B cell (primary cell): ENCODE measurements at regions not wholly inside any gene's neighbourhood (a gene's known extent, or its start where the extent isn't known, plus 50 kb on each side); places are given as distances from the start of the nearest gene placed in this dataset.

Source experiments
- ATAC-seq: fragments of 200-7000 bp; cut with Tn5 transposase; one replicate; pipeline ENCODE4 v1.10.0; 2021; ENCODE audit warnings: low read depth, mild to moderate bottlenecking, moderate number of reproducible peaks, moderate library complexity
- CTCF ChIA-PET: fragments of 350-600 bp; sonication (Branson Sonifier 250); formaldehyde crosslinking; loops from one replicate; lab custom pipeline; 2021; ENCODE audit warnings: antibody characterized with exemption, inconsistent platforms; lab: Charles Lee
- POLR2A ChIA-PET: fragments of 350-600 bp; sonication (Branson Sonifier 250); formaldehyde crosslinking; loops from one replicate; lab custom pipeline; 2021; ENCODE audit warnings: antibody characterized with exemption; lab: Charles Lee
- DNase-seq: peaks from one replicate; pipeline ENCODE4 v3.0.0; 2013
- H2AFZ ChIP-seq: 2 replicates; pipeline ENCODE4 v1.6.1; 2012; ENCODE audit warnings: mild to moderate bottlenecking, low read depth, low read length; ENCODE audit not compliant: insufficient read depth, poor library complexity, severe bottlenecking
- H3K27ac ChIP-seq, 2 donors: 1 replicate in 1 of 2; 2 replicates in 1 of 2; pipeline ENCODE4 v1.5.1; 2012 to 2013; ENCODE audit warnings: low read length in 2 of 2, mild to moderate bottlenecking in 2 of 2, moderate library complexity in 1 of 2
- H3K27me3 ChIP-seq, 4 experiments: fragments of 200-600 bp in 1 of 4; sonication (generic) in 1 of 4; replicated peaks in 1 of 4; 1 replicate in 2 of 4; 2 replicates in 2 of 4; pipeline versions ENCODE4 v1.6.1 to v1.7.0; 2013 to 2016; ENCODE audit warnings: low read length in 3 of 4, mild to moderate bottlenecking in 2 of 4, mixed read lengths in 1 of 4, moderate library complexity in 1 of 4; ENCODE audit not compliant: insufficient read depth in 4 of 4, control insufficient read depth in 3 of 4; ENCODE audit errors: control extremely low read depth in 1 of 4
- H3K36me3 ChIP-seq, 2 experiments: replicated peaks in 1 of 2; 1 replicate in 1 of 2; 2 replicates in 1 of 2; pipeline versions ENCODE4 v1.6.1 to v1.7.1; 2013; ENCODE audit warnings: low read length in 1 of 2; ENCODE audit not compliant: insufficient read depth in 2 of 2, control insufficient read depth in 1 of 2; ENCODE audit errors: control extremely low read depth in 1 of 2, extremely low read depth in 1 of 2
- H3K4me1 ChIP-seq, 2 donors: fragments of 200-600 bp in 1 of 2; sonication (generic) in 1 of 2; 1 replicate in 1 of 2; 2 replicates in 1 of 2; pipeline versions ENCODE4 v1.5.1 to v1.6.1; 2013 to 2017; ENCODE audit warnings: low read length in 2 of 2; ENCODE audit not compliant: control insufficient read depth in 2 of 2, insufficient read depth in 2 of 2
- H3K4me2 ChIP-seq: replicated peaks from 2 replicates; pipeline ENCODE3; 2012; ENCODE audit warnings: mild to moderate bottlenecking, low read depth, low read length; ENCODE audit not compliant: poor library complexity, severe bottlenecking
- H3K4me3 ChIP-seq, 5 experiments: fragments of 200-600 bp in 1 of 5; sonication (generic) in 1 of 5; 1 replicate in 3 of 5; 2 replicates in 2 of 5; pipeline versions ENCODE4 v1.5.1 to v1.7.0; 2011 to 2016; ENCODE audit warnings: low read length in 4 of 5, mild to moderate bottlenecking in 4 of 5, low read depth in 2 of 5, control low read depth in 1 of 5, moderate library complexity in 1 of 5; ENCODE audit not compliant: insufficient read depth in 1 of 5; ENCODE audit errors: control extremely low read depth in 1 of 5, extremely low read depth in 1 of 5
- H3K79me2 ChIP-seq: fragments of 200-600 bp; sonication (generic); one replicate; pipeline ENCODE4 v1.6.0; 2016; ENCODE audit warnings: low read length; ENCODE audit not compliant: control insufficient read depth, insufficient read depth
- H3K9ac ChIP-seq: fragments of 200-600 bp; sonication (generic); 2 replicates; pipeline ENCODE4 v1.6.1; 2017; ENCODE audit warnings: mild to moderate bottlenecking, low read length, moderate library complexity
- H3K9me3 ChIP-seq, 3 donors: one replicate each; pipeline versions ENCODE4 v1.6.1 to v1.7.1; 2013; ENCODE audit warnings: low read length in 2 of 3; ENCODE audit not compliant: control insufficient read depth in 2 of 3, insufficient read depth in 1 of 3; ENCODE audit errors: control extremely low read depth in 1 of 3
- H4K20me1 ChIP-seq: 2 replicates; pipeline ENCODE4 v1.6.0; 2012; ENCODE audit warnings: mild to moderate bottlenecking, low read length; ENCODE audit not compliant: insufficient read depth, control insufficient read depth, poor library complexity, severe bottlenecking
- H3K27ac Mint-ChIP-seq: one replicate; pipeline ENCODE4 v1.8.0; 2021; ENCODE audit warnings: mixed read lengths
- H3K27me3 Mint-ChIP-seq: one replicate; pipeline ENCODE4 v1.8.0; 2021; ENCODE audit warnings: mixed read lengths
- H3K4me1 Mint-ChIP-seq: one replicate; pipeline ENCODE4 v1.8.0; 2021; ENCODE audit warnings: mixed read lengths
- H3K4me3 Mint-ChIP-seq: one replicate; pipeline ENCODE4 v1.8.0; 2021; ENCODE audit warnings: mixed read lengths
- H3K9me3 Mint-ChIP-seq: one replicate; pipeline ENCODE4 v1.8.0; 2022; ENCODE audit warnings: mixed read lengths; ENCODE audit not compliant: insufficient read depth
- EZH2 ChIP-seq: IDR thresholded peaks from 2 replicates; pipeline ENCODE4 v1.6.1; 2012; ENCODE audit warnings: borderline replicate concordance, low read depth, mild to moderate bottlenecking, moderate library complexity, low read length; ENCODE audit not compliant: insufficient read depth, poor library complexity, severe bottlenecking
- WGBS: methylation state at CpG from one replicate; pipeline ENCODE4 v1.1.5; 2013; ENCODE audit warnings: missing lambda C conversion rate; ENCODE audit not compliant: insufficient coverage; 5-methylcytosine and 5-hydroxymethylcytosine counted together
- intact Hi-C: fragments of 100-400 bp; cut with micrococcal nuclease; formaldehyde crosslinking; loops from one replicate; pipeline ENCODE4 v1.10.0; 2022
- TF ChIP-seq, protein P1 (sequence below): fragments of 200-600 bp; IDR thresholded peaks from one replicate; pipeline ENCODE4 v1.8.0; 2022; ENCODE audit warnings: antibody characterized with exemption, mild to moderate bottlenecking

DNA sequence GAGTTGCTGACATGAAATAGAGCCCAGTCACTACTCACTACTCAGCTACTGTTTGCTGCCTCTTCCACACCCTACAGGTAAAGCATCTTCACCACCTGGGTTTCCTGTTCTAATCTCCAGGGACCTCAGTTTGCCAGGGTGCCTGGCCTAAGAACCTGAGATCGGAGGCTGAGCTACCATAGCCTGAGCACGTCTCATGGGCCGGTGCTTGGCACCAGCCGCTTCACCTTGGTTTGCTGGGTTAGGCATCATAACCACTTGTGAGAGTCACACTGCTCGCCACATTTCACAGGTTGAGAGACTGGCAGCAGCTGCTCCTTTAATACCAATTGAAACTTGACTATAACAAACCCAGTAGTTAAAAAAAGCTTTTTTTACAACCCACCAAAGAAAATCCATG, 75.1 kb downstream of the EMX2 start:
- no peaks in the 10 kb centered on the region for H3K9me3 Mint-ChIP-seq
- no peak overlapping the region for H3K4me2 ChIP-seq
- ChIA-PET CTCF (no interaction called here), POLR2A (no interaction called here)
- no peak overlapping the region for H3K27ac Mint-ChIP-seq
- ATAC-seq: no peak
- TF ChIP-seq, protein P1, sequence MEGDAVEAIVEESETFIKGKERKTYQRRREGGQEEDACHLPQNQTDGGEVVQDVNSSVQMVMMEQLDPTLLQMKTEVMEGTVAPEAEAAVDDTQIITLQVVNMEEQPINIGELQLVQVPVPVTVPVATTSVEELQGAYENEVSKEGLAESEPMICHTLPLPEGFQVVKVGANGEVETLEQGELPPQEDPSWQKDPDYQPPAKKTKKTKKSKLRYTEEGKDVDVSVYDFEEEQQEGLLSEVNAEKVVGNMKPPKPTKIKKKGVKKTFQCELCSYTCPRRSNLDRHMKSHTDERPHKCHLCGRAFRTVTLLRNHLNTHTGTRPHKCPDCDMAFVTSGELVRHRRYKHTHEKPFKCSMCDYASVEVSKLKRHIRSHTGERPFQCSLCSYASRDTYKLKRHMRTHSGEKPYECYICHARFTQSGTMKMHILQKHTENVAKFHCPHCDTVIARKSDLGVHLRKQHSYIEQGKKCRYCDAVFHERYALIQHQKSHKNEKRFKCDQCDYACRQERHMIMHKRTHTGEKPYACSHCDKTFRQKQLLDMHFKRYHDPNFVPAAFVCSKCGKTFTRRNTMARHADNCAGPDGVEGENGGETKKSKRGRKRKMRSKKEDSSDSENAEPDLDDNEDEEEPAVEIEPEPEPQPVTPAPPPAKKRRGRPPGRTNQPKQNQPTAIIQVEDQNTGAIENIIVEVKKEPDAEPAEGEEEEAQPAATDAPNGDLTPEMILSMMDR: no peak
- no peak for TF ChIP-seq EZH2
- H3K27ac ChIP-seq: no peak overlapping the region
- no peaks in the 10 kb centered on the region for H3K4me1 Mint-ChIP-seq
- H3K4me1 ChIP-seq: no peaks in the 10 kb centered on the region
- 92% methylated on average over 5 of the region's 5 CpGs for WGBS
- no peak overlapping the region for H3K9ac ChIP-seq
- H3K27me3 Mint-ChIP-seq: peaks cover 20% of the 10 kb centered on the region
- H3K79me2 ChIP-seq: no peaks in the 10 kb centered on the region
- H3K4me3 ChIP-seq: no peak overlapping the region
- intact Hi-C loops: no loop called here
- no peak overlapping the region for H2AFZ ChIP-seq
- H3K36me3 ChIP-seq: no peaks in the 10 kb centered on the region
- DNase-seq: no peak
- H3K4me3 Mint-ChIP-seq: no peak overlapping the region
- H3K27me3 ChIP-seq: no peaks in the 10 kb centered on the region
- H4K20me1 ChIP-seq: no peaks in the 10 kb centered on the region
- H3K9me3 ChIP-seq: peaks cover 0 to 6% (median 0%) of the 10 kb centered on the region in 3 donors

DNA sequence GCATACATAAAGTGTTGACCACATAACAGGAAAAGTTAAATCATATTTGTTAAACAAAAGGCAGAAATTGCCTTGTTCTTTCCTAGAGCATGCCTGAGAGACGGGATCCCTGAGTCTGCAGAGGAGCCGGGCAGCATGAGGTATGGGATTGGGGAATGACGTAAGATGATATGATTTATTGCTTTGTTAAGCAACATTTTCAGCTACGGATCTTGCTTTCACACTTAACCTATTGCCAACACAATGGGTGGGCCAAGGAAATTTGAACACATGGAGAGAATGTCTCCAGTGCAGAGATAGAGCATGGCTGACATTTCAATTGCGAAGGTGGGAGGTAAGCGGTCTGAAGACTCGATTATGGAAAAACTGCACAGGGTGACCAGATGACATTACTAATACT, 76.7 kb downstream of the EMX2 start:
- CTCF ChIA-PET: no interaction called here
- no peak for DNase-seq
- H3K4me3 Mint-ChIP-seq: no peak overlapping the region
- H4K20me1 ChIP-seq: no peaks in the 10 kb centered on the region
- no peak for TF ChIP-seq EZH2
- TF ChIP-seq, protein P1: no peak
- H3K27me3 ChIP-seq: no peaks in the 10 kb centered on the region
- H3K79me2 ChIP-seq: no peaks in the 10 kb centered on the region
- no peak overlapping the region for H3K27ac Mint-ChIP-seq
- no peaks in the 10 kb centered on the region for H3K4me1 Mint-ChIP-seq
- peaks cover 0 to 2% (median 0%) of the 10 kb centered on the region in 3 donors for H3K9me3 ChIP-seq
- no peak for ATAC-seq
- H3K9ac ChIP-seq: no peak overlapping the region
- H3K4me1 ChIP-seq: no peaks in the 10 kb centered on the region
- no peak overlapping the region for H3K27ac ChIP-seq
- POLR2A ChIA-PET: no interaction called here
- H3K27me3 Mint-ChIP-seq: peaks cover 26% of the 10 kb centered on the region
- WGBS: 84% methylated on average over 5 of the region's 7 CpGs
- no peaks in the 10 kb centered on the region for H3K36me3 ChIP-seq
- no peak overlapping the region for H2AFZ ChIP-seq
- H3K4me2 ChIP-seq: no peak overlapping the region
- no peak overlapping the region for H3K4me3 ChIP-seq
- intact Hi-C loops: no loop called here
- no peaks in the 10 kb centered on the region for H3K9me3 Mint-ChIP-seq
